GM23338 (cell line): ENCODE measurements at regions not wholly inside any gene's neighbourhood (a gene's known extent, or its start where the extent isn't known, plus 50 kb on each side); places are given as distances from the start of the nearest gene placed in this dataset.

Experiments used
- ATAC-seq: fragments of 200-7000 bp; cut with Tn5 transposase; 3 replicates; pipeline ENCODE4 v1.9.1; 2020
- DNase-seq: peaks from one replicate; pipeline ENCODE4 v3.0.0-alpha.2; 2015; ENCODE audit warnings: low spot score
- H2AFZ ChIP-seq: fragments of 200-600 bp; sonication (generic); 2 replicates; pipeline ENCODE4 v1.8.0; 2016; ENCODE audit warnings: antibody characterized with exemption, mild to moderate bottlenecking, moderate library complexity
- H3F3A ChIP-seq: fragments of 200-600 bp; sonication (generic); replicated peaks from 2 replicates; pipeline ENCODE4 v1.8.0; 2017; ENCODE audit warnings: antibody characterized with exemption, mixed run types, low read depth
- H3K27ac ChIP-seq: fragments of 200-600 bp; sonication (generic); 2 replicates; pipeline ENCODE4 v1.6.1; 2016; ENCODE audit warnings: low read depth
- H3K27me3 ChIP-seq: fragments of 200-600 bp; sonication (generic); 2 replicates; pipeline ENCODE4 v1.8.0; 2016; ENCODE audit warnings: mild to moderate bottlenecking, mixed run types, moderate library complexity; ENCODE audit not compliant: insufficient read depth
- H3K36me3 ChIP-seq: fragments of 200-600 bp; sonication (generic); 2 replicates; pipeline ENCODE4 v1.8.0; 2016; ENCODE audit warnings: mild to moderate bottlenecking; ENCODE audit not compliant: insufficient read depth
- H3K4me1 ChIP-seq: fragments of 200-600 bp; sonication (generic); 2 replicates; pipeline ENCODE4 v1.8.0; 2016; ENCODE audit warnings: mild to moderate bottlenecking, moderate library complexity; ENCODE audit not compliant: insufficient read depth
- H3K4me2 ChIP-seq: fragments of 200-600 bp; sonication (generic); 2 replicates; pipeline ENCODE4 v1.7.1; 2017; ENCODE audit warnings: mixed run types
- H3K4me3 ChIP-seq: fragments of 200-600 bp; sonication (generic); 2 replicates; pipeline ENCODE4 v1.6.1; 2016; ENCODE audit warnings: mixed run types
- H3K79me2 ChIP-seq: fragments of 200-600 bp; sonication (generic); replicated peaks from 2 replicates; pipeline ENCODE4 v1.8.0; 2017; ENCODE audit warnings: mild to moderate bottlenecking; ENCODE audit not compliant: insufficient read depth
- H3K9me2 ChIP-seq: fragments of 200-600 bp; sonication (generic); 2 replicates; pipeline ENCODE4 v1.8.0; 2017; ENCODE audit not compliant: insufficient read depth
- H4K20me1 ChIP-seq: fragments of 200-600 bp; sonication (generic); replicated peaks from 2 replicates; pipeline ENCODE4 v1.8.0; 2017; ENCODE audit warnings: mild to moderate bottlenecking; ENCODE audit not compliant: insufficient read depth
- H3K27ac Mint-ChIP-seq: 2 replicates; pipeline ENCODE4 v1.8.0; 2020; ENCODE audit warnings: inconsistent platforms, mild to moderate bottlenecking, moderate library complexity, mixed read lengths
- H3K27me3 Mint-ChIP-seq: 3 replicates; pipeline ENCODE4 v1.8.0; 2022; ENCODE audit warnings: low read depth, mild to moderate bottlenecking, moderate library complexity, mixed read lengths, inconsistent platforms; ENCODE audit not compliant: insufficient read depth, poor library complexity
- H3K36me3 Mint-ChIP-seq: 3 replicates; pipeline ENCODE4 v1.8.0; 2021; ENCODE audit warnings: low read depth, mild to moderate bottlenecking, inconsistent platforms, moderate library complexity, mixed read lengths
- H3K4me1 Mint-ChIP-seq: 3 replicates; pipeline ENCODE4 v1.8.0; 2020; ENCODE audit warnings: mild to moderate bottlenecking, inconsistent platforms, mixed read lengths
- H3K4me3 Mint-ChIP-seq: 3 replicates; pipeline ENCODE4 v1.8.0; 2021; ENCODE audit warnings: moderate library complexity, mild to moderate bottlenecking, inconsistent platforms, mixed read lengths
- H3K9me3 Mint-ChIP-seq: 3 replicates; pipeline ENCODE4 v1.8.0; 2020; ENCODE audit warnings: moderate library complexity, mild to moderate bottlenecking, inconsistent platforms, mixed read lengths
- EZH2 ChIP-seq: fragments of 200-600 bp; sonication (generic); IDR thresholded peaks from one replicate; pipeline ENCODE4 v1.8.0; 2017; ENCODE audit warnings: antibody characterized with exemption, mild to moderate bottlenecking, low read depth; ENCODE audit not compliant: unreplicated experiment
- EZH2phosphoT487 ChIP-seq: fragments of 200-600 bp; sonication (generic); IDR thresholded peaks from one replicate; pipeline ENCODE4 v1.8.1; 2018; ENCODE audit warnings: antibody characterized with exemption; ENCODE audit not compliant: unreplicated experiment
- JUNB ChIP-seq: IDR thresholded peaks from one replicate; pipeline ENCODE4 v1.6.1; 2016; ENCODE audit warnings: antibody characterized with exemption; ENCODE audit not compliant: unreplicated experiment
- NANOG ChIP-seq: IDR thresholded peaks from 2 replicates; pipeline ENCODE4 v1.6.1; 2016; ENCODE audit warnings: antibody characterized with exemption, borderline replicate concordance
- ZNF114 ChIP-seq: fragments of 250-450 bp; sonication (Bioruptor Pico); IDR thresholded peaks from 2 replicates; pipeline ENCODE4 v1.5.0; 2020; ENCODE audit warnings: mild to moderate bottlenecking, moderate library complexity
- ZNF331 ChIP-seq: fragments of 250-450 bp; sonication (Bioruptor Pico); IDR thresholded peaks from 2 replicates; pipeline ENCODE4 v1.5.0; 2020; ENCODE audit warnings: low read depth, mild to moderate bottlenecking, moderate library complexity
- TF ChIP-seq, protein P1 (sequence below): IDR thresholded peaks from one replicate; pipeline ENCODE4 v1.6.1; 2018; ENCODE audit warnings: antibody characterized with exemption; ENCODE audit not compliant: unreplicated experiment
- TF ChIP-seq, protein P2 (sequence below): IDR thresholded peaks from 2 replicates; pipeline ENCODE4 v1.6.1; 2016; ENCODE audit warnings: antibody characterized with exemption
- TF ChIP-seq, protein P3 (sequence below), 2 experiments: fragments of 200-600 bp in 1 of 2; sonication (generic) in 1 of 2; conservative IDR thresholded peaks; 2 replicates each; pipeline versions ENCODE4 v1.5.1 to v1.6.1; 2016 to 2017; ENCODE audit warnings: antibody characterized with exemption in 2 of 2, low read depth in 2 of 2, mild to moderate bottlenecking in 2 of 2, moderate library complexity in 1 of 2

DNA sequence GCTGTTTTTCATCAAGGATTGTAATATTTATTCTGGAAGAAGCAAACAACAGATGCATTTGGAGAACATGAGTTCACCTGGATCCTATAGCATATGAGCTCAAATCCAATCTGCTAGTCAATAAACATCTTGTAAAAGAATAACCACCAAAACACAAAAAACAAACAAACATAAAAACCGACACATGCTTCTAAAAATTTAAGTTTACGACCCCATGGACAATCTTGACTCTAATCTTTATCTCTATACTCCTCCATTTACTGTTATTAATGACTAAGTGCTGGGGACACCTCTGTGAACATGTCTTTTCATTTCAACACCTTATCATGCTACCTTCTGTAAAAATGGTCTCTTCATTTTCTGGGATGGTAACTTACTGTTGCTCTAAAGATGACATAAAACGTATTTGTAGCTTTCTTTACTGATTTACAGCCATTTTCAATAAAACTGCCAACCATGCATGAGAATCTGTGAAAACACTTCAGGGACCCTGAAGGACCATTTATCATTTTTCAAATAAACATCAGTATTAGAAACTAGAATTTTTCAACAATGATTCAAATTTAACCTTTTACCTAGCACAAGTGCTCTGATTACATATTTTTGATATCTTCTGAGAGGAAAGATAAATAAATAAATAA, 123.8 kb upstream of the SOX5 start (continued):
- TF ChIP-seq, protein P1, sequence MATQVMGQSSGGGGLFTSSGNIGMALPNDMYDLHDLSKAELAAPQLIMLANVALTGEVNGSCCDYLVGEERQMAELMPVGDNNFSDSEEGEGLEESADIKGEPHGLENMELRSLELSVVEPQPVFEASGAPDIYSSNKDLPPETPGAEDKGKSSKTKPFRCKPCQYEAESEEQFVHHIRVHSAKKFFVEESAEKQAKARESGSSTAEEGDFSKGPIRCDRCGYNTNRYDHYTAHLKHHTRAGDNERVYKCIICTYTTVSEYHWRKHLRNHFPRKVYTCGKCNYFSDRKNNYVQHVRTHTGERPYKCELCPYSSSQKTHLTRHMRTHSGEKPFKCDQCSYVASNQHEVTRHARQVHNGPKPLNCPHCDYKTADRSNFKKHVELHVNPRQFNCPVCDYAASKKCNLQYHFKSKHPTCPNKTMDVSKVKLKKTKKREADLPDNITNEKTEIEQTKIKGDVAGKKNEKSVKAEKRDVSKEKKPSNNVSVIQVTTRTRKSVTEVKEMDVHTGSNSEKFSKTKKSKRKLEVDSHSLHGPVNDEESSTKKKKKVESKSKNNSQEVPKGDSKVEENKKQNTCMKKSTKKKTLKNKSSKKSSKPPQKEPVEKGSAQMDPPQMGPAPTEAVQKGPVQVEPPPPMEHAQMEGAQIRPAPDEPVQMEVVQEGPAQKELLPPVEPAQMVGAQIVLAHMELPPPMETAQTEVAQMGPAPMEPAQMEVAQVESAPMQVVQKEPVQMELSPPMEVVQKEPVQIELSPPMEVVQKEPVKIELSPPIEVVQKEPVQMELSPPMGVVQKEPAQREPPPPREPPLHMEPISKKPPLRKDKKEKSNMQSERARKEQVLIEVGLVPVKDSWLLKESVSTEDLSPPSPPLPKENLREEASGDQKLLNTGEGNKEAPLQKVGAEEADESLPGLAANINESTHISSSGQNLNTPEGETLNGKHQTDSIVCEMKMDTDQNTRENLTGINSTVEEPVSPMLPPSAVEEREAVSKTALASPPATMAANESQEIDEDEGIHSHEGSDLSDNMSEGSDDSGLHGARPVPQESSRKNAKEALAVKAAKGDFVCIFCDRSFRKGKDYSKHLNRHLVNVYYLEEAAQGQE = no peak
- TF ChIP-seq, protein P2, sequence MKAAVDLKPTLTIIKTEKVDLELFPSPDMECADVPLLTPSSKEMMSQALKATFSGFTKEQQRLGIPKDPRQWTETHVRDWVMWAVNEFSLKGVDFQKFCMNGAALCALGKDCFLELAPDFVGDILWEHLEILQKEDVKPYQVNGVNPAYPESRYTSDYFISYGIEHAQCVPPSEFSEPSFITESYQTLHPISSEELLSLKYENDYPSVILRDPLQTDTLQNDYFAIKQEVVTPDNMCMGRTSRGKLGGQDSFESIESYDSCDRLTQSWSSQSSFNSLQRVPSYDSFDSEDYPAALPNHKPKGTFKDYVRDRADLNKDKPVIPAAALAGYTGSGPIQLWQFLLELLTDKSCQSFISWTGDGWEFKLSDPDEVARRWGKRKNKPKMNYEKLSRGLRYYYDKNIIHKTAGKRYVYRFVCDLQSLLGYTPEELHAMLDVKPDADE = no peak
- no peak for TF ChIP-seq EZH2phosphoT487

DNA sequence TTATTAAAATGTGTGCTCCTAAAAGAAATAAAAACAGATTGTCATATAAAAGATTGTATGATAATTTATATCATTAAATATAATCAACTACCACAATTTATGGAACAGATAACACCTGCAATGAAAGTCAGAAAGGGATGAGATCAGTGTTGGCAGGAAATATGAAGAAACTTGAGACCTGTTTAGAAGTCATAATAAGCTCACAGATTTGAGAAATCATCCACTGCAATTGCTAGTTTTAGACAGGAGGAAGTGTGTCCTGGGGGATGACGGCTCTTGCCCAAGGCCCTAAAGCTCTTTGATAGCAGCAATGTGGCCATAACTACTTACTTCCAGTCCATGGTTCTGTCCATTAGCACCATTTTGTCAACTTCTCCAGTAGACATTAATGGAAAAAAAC, 122.8 kb upstream of the SOX5 start:
- H3K27ac ChIP-seq = no peak overlapping the region
- ATAC-seq = no peak

More for the DNA sequence above, 122.8 kb upstream of the SOX5 start:
- Mint-ChIP-seq H3K4me3 (no peak overlapping the region), H3K4me1 (peaks cover 14% of the 10 kb centered on the region), H3K27me3 (peaks cover 3% of the 10 kb centered on the region), H3K27ac (no peak overlapping the region), H3K9me3 (no peaks in the 10 kb centered on the region), H3K36me3 (no peaks in the 10 kb centered on the region)
- no peaks in the 10 kb centered on the region for H3K79me2 ChIP-seq
- no peak overlapping the region for H3K4me2 ChIP-seq
- no peaks in the 10 kb centered on the region for H3K27me3 ChIP-seq
- H3K9me2 ChIP-seq = no peaks in the 10 kb centered on the region
- H2AFZ ChIP-seq = no peak overlapping the region
- H3K4me3 ChIP-seq = no peak overlapping the region
- H4K20me1 ChIP-seq = no peaks in the 10 kb centered on the region
- peaks cover 6% of the 10 kb centered on the region; the same call in 1 of the 2 replicates for H3K4me1 ChIP-seq
- H3K36me3 ChIP-seq = no peaks in the 10 kb centered on the region
- no peak for DNase-seq
- TF ChIP-seq ZNF331 = no peak
- no peak for TF ChIP-seq EZH2phosphoT487
- TF ChIP-seq, protein P1 = no peak
- TF ChIP-seq NANOG = no peak
- TF ChIP-seq, protein P2 = no peak
- TF ChIP-seq, protein P3, sequence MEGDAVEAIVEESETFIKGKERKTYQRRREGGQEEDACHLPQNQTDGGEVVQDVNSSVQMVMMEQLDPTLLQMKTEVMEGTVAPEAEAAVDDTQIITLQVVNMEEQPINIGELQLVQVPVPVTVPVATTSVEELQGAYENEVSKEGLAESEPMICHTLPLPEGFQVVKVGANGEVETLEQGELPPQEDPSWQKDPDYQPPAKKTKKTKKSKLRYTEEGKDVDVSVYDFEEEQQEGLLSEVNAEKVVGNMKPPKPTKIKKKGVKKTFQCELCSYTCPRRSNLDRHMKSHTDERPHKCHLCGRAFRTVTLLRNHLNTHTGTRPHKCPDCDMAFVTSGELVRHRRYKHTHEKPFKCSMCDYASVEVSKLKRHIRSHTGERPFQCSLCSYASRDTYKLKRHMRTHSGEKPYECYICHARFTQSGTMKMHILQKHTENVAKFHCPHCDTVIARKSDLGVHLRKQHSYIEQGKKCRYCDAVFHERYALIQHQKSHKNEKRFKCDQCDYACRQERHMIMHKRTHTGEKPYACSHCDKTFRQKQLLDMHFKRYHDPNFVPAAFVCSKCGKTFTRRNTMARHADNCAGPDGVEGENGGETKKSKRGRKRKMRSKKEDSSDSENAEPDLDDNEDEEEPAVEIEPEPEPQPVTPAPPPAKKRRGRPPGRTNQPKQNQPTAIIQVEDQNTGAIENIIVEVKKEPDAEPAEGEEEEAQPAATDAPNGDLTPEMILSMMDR (conservative IDR thresholded peaks at IDR 0.05; ENCODE audit: low read depth in 2 of 2) = no peak
- TF ChIP-seq ZNF114 (CRISPR knock-in tag) = no peak
- no peak for TF ChIP-seq EZH2
- no peak for TF ChIP-seq JUNB
- no peaks in the 10 kb centered on the region for H3F3A ChIP-seq
